B cell (primary cell): ENCODE measurements at regions not wholly inside any gene's neighbourhood (a gene's known extent, or its start where the extent isn't known, plus 50 kb on each side); places are given as distances from the start of the nearest gene placed in this dataset.

Experiments used
- ATAC-seq: fragments of 200-7000 bp; cut with Tn5 transposase; one replicate; pipeline ENCODE4 v1.10.0; 2021; ENCODE audit warnings: low read depth, mild to moderate bottlenecking, moderate number of reproducible peaks, moderate library complexity
- CTCF ChIA-PET: fragments of 350-600 bp; sonication (Branson Sonifier 250); formaldehyde crosslinking; loops from one replicate; lab custom pipeline; 2021; ENCODE audit warnings: antibody characterized with exemption, inconsistent platforms; lab: Charles Lee
- POLR2A ChIA-PET: fragments of 350-600 bp; sonication (Branson Sonifier 250); formaldehyde crosslinking; loops from one replicate; lab custom pipeline; 2021; ENCODE audit warnings: antibody characterized with exemption; lab: Charles Lee
- DNase-seq: peaks from one replicate; pipeline ENCODE4 v3.0.0; 2013
- H2AFZ ChIP-seq: 2 replicates; pipeline ENCODE4 v1.6.1; 2012; ENCODE audit warnings: mild to moderate bottlenecking, low read depth, low read length; ENCODE audit not compliant: insufficient read depth, poor library complexity, severe bottlenecking
- H3K27ac ChIP-seq, 2 donors: 1 replicate in 1 of 2; 2 replicates in 1 of 2; pipeline ENCODE4 v1.5.1; 2012 to 2013; ENCODE audit warnings: low read length in 2 of 2, mild to moderate bottlenecking in 2 of 2, moderate library complexity in 1 of 2
- H3K27me3 ChIP-seq, 4 experiments: fragments of 200-600 bp in 1 of 4; sonication (generic) in 1 of 4; replicated peaks in 1 of 4; 1 replicate in 2 of 4; 2 replicates in 2 of 4; pipeline versions ENCODE4 v1.6.1 to v1.7.0; 2013 to 2016; ENCODE audit warnings: low read length in 3 of 4, mild to moderate bottlenecking in 2 of 4, mixed read lengths in 1 of 4, moderate library complexity in 1 of 4; ENCODE audit not compliant: insufficient read depth in 4 of 4, control insufficient read depth in 3 of 4; ENCODE audit errors: control extremely low read depth in 1 of 4
- H3K36me3 ChIP-seq, 2 experiments: replicated peaks in 1 of 2; 1 replicate in 1 of 2; 2 replicates in 1 of 2; pipeline versions ENCODE4 v1.6.1 to v1.7.1; 2013; ENCODE audit warnings: low read length in 1 of 2; ENCODE audit not compliant: insufficient read depth in 2 of 2, control insufficient read depth in 1 of 2; ENCODE audit errors: control extremely low read depth in 1 of 2, extremely low read depth in 1 of 2
- H3K4me1 ChIP-seq, 2 donors: fragments of 200-600 bp in 1 of 2; sonication (generic) in 1 of 2; 1 replicate in 1 of 2; 2 replicates in 1 of 2; pipeline versions ENCODE4 v1.5.1 to v1.6.1; 2013 to 2017; ENCODE audit warnings: low read length in 2 of 2; ENCODE audit not compliant: control insufficient read depth in 2 of 2, insufficient read depth in 2 of 2
- H3K4me2 ChIP-seq: replicated peaks from 2 replicates; pipeline ENCODE3; 2012; ENCODE audit warnings: mild to moderate bottlenecking, low read depth, low read length; ENCODE audit not compliant: poor library complexity, severe bottlenecking
- H3K4me3 ChIP-seq, 5 experiments: fragments of 200-600 bp in 1 of 5; sonication (generic) in 1 of 5; 1 replicate in 3 of 5; 2 replicates in 2 of 5; pipeline versions ENCODE4 v1.5.1 to v1.7.0; 2011 to 2016; ENCODE audit warnings: low read length in 4 of 5, mild to moderate bottlenecking in 4 of 5, low read depth in 2 of 5, control low read depth in 1 of 5, moderate library complexity in 1 of 5; ENCODE audit not compliant: insufficient read depth in 1 of 5; ENCODE audit errors: control extremely low read depth in 1 of 5, extremely low read depth in 1 of 5
- H3K79me2 ChIP-seq: fragments of 200-600 bp; sonication (generic); one replicate; pipeline ENCODE4 v1.6.0; 2016; ENCODE audit warnings: low read length; ENCODE audit not compliant: control insufficient read depth, insufficient read depth
- H3K9ac ChIP-seq: fragments of 200-600 bp; sonication (generic); 2 replicates; pipeline ENCODE4 v1.6.1; 2017; ENCODE audit warnings: mild to moderate bottlenecking, low read length, moderate library complexity
- H3K9me3 ChIP-seq, 3 donors: one replicate each; pipeline versions ENCODE4 v1.6.1 to v1.7.1; 2013; ENCODE audit warnings: low read length in 2 of 3; ENCODE audit not compliant: control insufficient read depth in 2 of 3, insufficient read depth in 1 of 3; ENCODE audit errors: control extremely low read depth in 1 of 3
- H4K20me1 ChIP-seq: 2 replicates; pipeline ENCODE4 v1.6.0; 2012; ENCODE audit warnings: mild to moderate bottlenecking, low read length; ENCODE audit not compliant: insufficient read depth, control insufficient read depth, poor library complexity, severe bottlenecking
- H3K27ac Mint-ChIP-seq: one replicate; pipeline ENCODE4 v1.8.0; 2021; ENCODE audit warnings: mixed read lengths
- H3K27me3 Mint-ChIP-seq: one replicate; pipeline ENCODE4 v1.8.0; 2021; ENCODE audit warnings: mixed read lengths
- H3K4me1 Mint-ChIP-seq: one replicate; pipeline ENCODE4 v1.8.0; 2021; ENCODE audit warnings: mixed read lengths
- H3K4me3 Mint-ChIP-seq: one replicate; pipeline ENCODE4 v1.8.0; 2021; ENCODE audit warnings: mixed read lengths
- H3K9me3 Mint-ChIP-seq: one replicate; pipeline ENCODE4 v1.8.0; 2022; ENCODE audit warnings: mixed read lengths; ENCODE audit not compliant: insufficient read depth
- CTCF ChIP-seq: fragments of 200-600 bp; IDR thresholded peaks from one replicate; pipeline ENCODE4 v1.8.0; 2022; ENCODE audit warnings: antibody characterized with exemption, mild to moderate bottlenecking
- EZH2 ChIP-seq: IDR thresholded peaks from 2 replicates; pipeline ENCODE4 v1.6.1; 2012; ENCODE audit warnings: borderline replicate concordance, low read depth, mild to moderate bottlenecking, moderate library complexity, low read length; ENCODE audit not compliant: insufficient read depth, poor library complexity, severe bottlenecking
- WGBS: methylation state at CpG from one replicate; pipeline ENCODE4 v1.1.5; 2013; ENCODE audit warnings: missing lambda C conversion rate; ENCODE audit not compliant: insufficient coverage; 5-methylcytosine and 5-hydroxymethylcytosine counted together
- intact Hi-C: fragments of 100-400 bp; cut with micrococcal nuclease; formaldehyde crosslinking; loops from one replicate; pipeline ENCODE4 v1.10.0; 2022

- Histone ChIP-seq H3K27ac (no peak overlapping the region), H3K9ac (no peak overlapping the region), H3K4me3 (no peak overlapping the region), H3K4me1 (no peaks in the 10 kb centered on the region), H3K4me2 (no peak overlapping the region), H2AFZ (no peak overlapping the region), H3K36me3 (no peaks in the 10 kb centered on the region), H3K9me3 (peaks cover 0 to 17% (median 0%) of the 10 kb centered on the region in 3 donors), H4K20me1 (no peaks in the 10 kb centered on the region), H3K79me2 (no peaks in the 10 kb centered on the region), H3K27me3 (peaks cover 0 to 4% (median 2%) of the 10 kb centered on the region in 4 experiments)
- Mint-ChIP-seq H3K27ac (no peak overlapping the region), H3K27me3 (no peaks in the 10 kb centered on the region), H3K4me1 (no peaks in the 10 kb centered on the region), H3K9me3 (no peaks in the 10 kb centered on the region), H3K4me3 (no peak overlapping the region)
- TF ChIP-seq CTCF (no peak), EZH2 (no peak)
- POLR2A ChIA-PET: no interaction called here
- 75% methylated on average over 2 of the region's 4 CpGs for WGBS
- intact Hi-C loops: no loop called here
- DNase-seq: no peak
- CTCF ChIA-PET: no interaction called here
- no peak for ATAC-seq
Observed at GRCh38 chr2:3944071-3944470, 240.7 kb downstream of the DCDC2C start.

- no peak overlapping the region for H2AFZ ChIP-seq
- H4K20me1 ChIP-seq: no peaks in the 10 kb centered on the region
- no peak for ATAC-seq
- no peaks in the 10 kb centered on the region for H3K36me3 ChIP-seq
- H3K4me3 ChIP-seq: no peak overlapping the region
- no peaks in the 10 kb centered on the region for H3K4me1 ChIP-seq
- peaks cover 0 to 19% (median 0%) of the 10 kb centered on the region in 3 donors for H3K9me3 ChIP-seq
- no peaks in the 10 kb centered on the region for H3K79me2 ChIP-seq
- ChIA-PET POLR2A (no interaction called here), CTCF (no interaction called here)
- WGBS: 100% methylated on average over 2 of the region's 3 CpGs
- Mint-ChIP-seq H3K27ac (no peak overlapping the region), H3K4me1 (no peaks in the 10 kb centered on the region), H3K27me3 (no peaks in the 10 kb centered on the region), H3K4me3 (no peak overlapping the region), H3K9me3 (no peaks in the 10 kb centered on the region)
- TF ChIP-seq CTCF (no peak), EZH2 (no peak)
- intact Hi-C loops: no loop called here
- H3K27ac ChIP-seq: no peak overlapping the region
- H3K4me2 ChIP-seq: no peak overlapping the region
- peaks cover 0 to 4% (median 2%) of the 10 kb centered on the region in 4 experiments for H3K27me3 ChIP-seq
- DNase-seq: no peak
- no peak overlapping the region for H3K9ac ChIP-seq
Observed at GRCh38 chr2:3944841-3945240, 241.5 kb downstream of the DCDC2C start.
